CD4-positive, alpha-beta T cell treated with Interleukin-4 for 1 hour (primary cell): ENCODE measurements at regions not wholly inside any gene's neighbourhood (a gene's known extent, or its start where the extent isn't known, plus 50 kb on each side); places are given as distances from the start of the nearest gene placed in this dataset.
A peak's percentile ranks its signal among the peaks of the same experiment; 100 is the strongest.
"Not testable (repeated sequence)": the region's sequence is repeated elsewhere in the genome, so short reads cannot be mapped to it uniquely, and the experiment has no call there.

Source experiments
- DNase-seq, 2 donors: peaks; one replicate each; pipeline ENCODE4 v3.0.0-alpha.2; 2020 to 2022

- DNase-seq, result no peak
Measured at GRCh38 chr12:19779395-19780056, 340.2 kb downstream of the AEBP2 start.

- DNase-seq, result no peak
Measured at GRCh38 chr12:19780460-19780859, 341.2 kb downstream of the AEBP2 start.

GRCh38 chr12:19783547-19784444 is 344.5 kb downstream of the AEBP2 start:
- DNase-seq, result no peak

- peak in 1 of 2 donors; percentile 39 for DNase-seq
Measured at GRCh38 chr12:19792028-19792427, 352.7 kb downstream of the AEBP2 start.

- no peak for DNase-seq
Measured at GRCh38 chr12:19794116-19794515, 354.8 kb downstream of the AEBP2 start.

GRCh38 chr12:19799216-19799615 is 359.9 kb downstream of the AEBP2 start:
- no peak for DNase-seq

GRCh38 chr12:19799895-19800602 is 360.8 kb downstream of the AEBP2 start:
- no peak for DNase-seq

GRCh38 chr12:19800884-19801283 is 361.6 kb downstream of the AEBP2 start:
- no peak for DNase-seq

GRCh38 chr12:19801941-19802340 is 362.6 kb downstream of the AEBP2 start:
- no peak for DNase-seq

GRCh38 chr12:19802915-19803314 is 363.6 kb downstream of the AEBP2 start:
- no peak for DNase-seq

GRCh38 chr12:19804737-19805136 is 365.4 kb downstream of the AEBP2 start:
- no peak for DNase-seq

- no peak for DNase-seq
Measured at GRCh38 chr12:19808371-19808770, 369.1 kb downstream of the AEBP2 start.

- DNase-seq, result no peak
Measured at GRCh38 chr12:19810213-19810612, 370.9 kb downstream of the AEBP2 start.

GRCh38 chr12:19811922-19812321 is 372.6 kb downstream of the AEBP2 start:
- DNase-seq, result no peak

GRCh38 chr12:19819231-19819630 is 379.9 kb downstream of the AEBP2 start:
- no peak for DNase-seq

- DNase-seq, result no peak
Measured at GRCh38 chr12:19822476-19822875, 383.2 kb downstream of the AEBP2 start.

- not testable (repeated sequence) for DNase-seq
Measured at GRCh38 chr12:19823326-19823725, 384.0 kb downstream of the AEBP2 start.

GRCh38 chr12:19826980-19827550 is 387.8 kb downstream of the AEBP2 start:
- DNase-seq, result no peak

- DNase-seq, result no peak
Measured at GRCh38 chr12:19829100-19829853, 390.0 kb downstream of the AEBP2 start.

- no peak for DNase-seq
Measured at GRCh38 chr12:19830446-19830845, 391.2 kb downstream of the AEBP2 start.

- peak in 1 of 2 donors; percentile 5 for DNase-seq
Measured at GRCh38 chr12:19833775-19834501, 394.6 kb downstream of the AEBP2 start.

- no peak for DNase-seq
Measured at GRCh38 chr12:19834592-19834991, 395.3 kb downstream of the AEBP2 start.
